ENCODE measurements at regions not wholly inside any gene's neighbourhood (a gene's known extent, or its start where the extent isn't known, plus 50 kb on each side); places are given as distances from the start of the nearest gene placed in this dataset.

DNA sequence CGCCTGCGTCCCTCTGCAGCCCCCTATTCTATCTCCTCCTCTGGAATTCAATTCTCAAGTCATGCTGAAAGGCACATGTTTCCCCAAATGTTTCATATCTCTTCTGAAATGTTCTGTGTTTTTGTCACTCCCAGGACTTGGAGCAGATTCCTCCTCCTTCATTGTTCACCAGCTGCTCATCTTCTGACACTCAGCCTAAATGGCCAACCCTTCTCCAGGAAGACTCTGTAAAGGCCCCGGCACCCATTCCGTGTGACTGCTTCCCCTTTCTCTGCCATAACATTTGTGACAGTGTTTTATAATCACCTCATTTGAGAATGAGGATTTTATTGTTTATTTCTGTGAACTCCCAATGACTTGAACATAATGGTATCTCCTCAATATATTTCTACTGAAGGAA, 170.8 kb upstream of the ADAMTS16 start:
- no peak overlapping the region for H3K4me2 ChIP-seq (ENCODE audit: low read length)
- H3K4me1 ChIP-seq (ENCODE audit: insufficient read depth, low read length, poor library complexity, severe bottlenecking) = no peaks in the 10 kb centered on the region
- H3K9me2 ChIP-seq (ENCODE audit: insufficient read depth, low read length) = no peaks in the 10 kb centered on the region
- no peaks in the 10 kb centered on the region for H3K9me3 ChIP-seq (ENCODE audit: low read length)
- no peak for DNase-seq (ENCODE audit: low spot score)
- H3K36me3 ChIP-seq (ENCODE audit: insufficient read depth, low read length) = no peaks in the 10 kb centered on the region
- ChIA-PET POLR2A (no interaction called here), CTCF (ENCODE audit: unreplicated experiment) (no interaction called here)
- H4K20me1 ChIP-seq (ENCODE audit: insufficient read depth, low read length) = no peaks in the 10 kb centered on the region
- TF ChIP-seq, protein P1, sequence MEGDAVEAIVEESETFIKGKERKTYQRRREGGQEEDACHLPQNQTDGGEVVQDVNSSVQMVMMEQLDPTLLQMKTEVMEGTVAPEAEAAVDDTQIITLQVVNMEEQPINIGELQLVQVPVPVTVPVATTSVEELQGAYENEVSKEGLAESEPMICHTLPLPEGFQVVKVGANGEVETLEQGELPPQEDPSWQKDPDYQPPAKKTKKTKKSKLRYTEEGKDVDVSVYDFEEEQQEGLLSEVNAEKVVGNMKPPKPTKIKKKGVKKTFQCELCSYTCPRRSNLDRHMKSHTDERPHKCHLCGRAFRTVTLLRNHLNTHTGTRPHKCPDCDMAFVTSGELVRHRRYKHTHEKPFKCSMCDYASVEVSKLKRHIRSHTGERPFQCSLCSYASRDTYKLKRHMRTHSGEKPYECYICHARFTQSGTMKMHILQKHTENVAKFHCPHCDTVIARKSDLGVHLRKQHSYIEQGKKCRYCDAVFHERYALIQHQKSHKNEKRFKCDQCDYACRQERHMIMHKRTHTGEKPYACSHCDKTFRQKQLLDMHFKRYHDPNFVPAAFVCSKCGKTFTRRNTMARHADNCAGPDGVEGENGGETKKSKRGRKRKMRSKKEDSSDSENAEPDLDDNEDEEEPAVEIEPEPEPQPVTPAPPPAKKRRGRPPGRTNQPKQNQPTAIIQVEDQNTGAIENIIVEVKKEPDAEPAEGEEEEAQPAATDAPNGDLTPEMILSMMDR (conservative IDR thresholded peaks at IDR 0.05; ENCODE audit: low read length) = no peak
- no peak for TF ChIP-seq EZH2phosphoT487 (IDR thresholded peaks at IDR 0.05; ENCODE audit: borderline replicate concordance, low read depth, low read length)
- no TSS peak for BruUV-seq (replicated peaks)
- H3K79me2 ChIP-seq (ENCODE audit: insufficient read depth, low read depth, low read length) = no peaks in the 10 kb centered on the region
- H2AFZ ChIP-seq (ENCODE audit: low read length) = no peak overlapping the region
- H3K4me3 ChIP-seq (ENCODE audit: low read depth, low read length, poor library complexity, severe bottlenecking) = no peak overlapping the region
- H3K27ac ChIP-seq (ENCODE audit: low read depth, low read length, poor library complexity, severe bottlenecking) = no peak overlapping the region
- intact Hi-C loops (cut with micrococcal nuclease; ENCODE audit: unreplicated experiment) = no loop called here

DNA sequence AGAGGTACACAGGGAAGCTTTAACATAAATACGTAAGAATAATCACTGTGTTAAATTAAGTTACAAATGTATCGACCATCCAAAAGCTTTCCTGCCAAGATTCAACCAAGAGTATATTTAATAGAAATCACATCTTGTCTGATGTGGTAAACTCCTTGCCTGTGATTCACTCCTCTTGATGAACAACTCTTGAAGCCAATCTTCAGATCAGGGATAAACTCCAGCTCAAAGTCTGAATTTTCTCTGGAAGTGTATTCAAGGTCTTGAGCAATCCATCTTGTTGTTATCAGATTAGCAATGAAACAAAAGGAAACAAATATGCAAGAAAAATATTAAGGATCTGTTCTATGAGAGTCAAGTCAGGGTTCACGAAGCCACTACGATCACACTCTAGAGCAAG, 170.0 kb upstream of the ADAMTS16 start:
- no TSS peak for BruUV-seq (replicated peaks)
- no peak for DNase-seq (ENCODE audit: low spot score)
- no peaks in the 10 kb centered on the region for H3K36me3 ChIP-seq (ENCODE audit: insufficient read depth, low read length)
- H3K27ac ChIP-seq (ENCODE audit: low read depth, low read length, poor library complexity, severe bottlenecking) = no peak overlapping the region
- no peaks in the 10 kb centered on the region for H3K4me1 ChIP-seq (ENCODE audit: insufficient read depth, low read length, poor library complexity, severe bottlenecking)
- no peaks in the 10 kb centered on the region for H4K20me1 ChIP-seq (ENCODE audit: insufficient read depth, low read length)
- CTCF ChIA-PET (ENCODE audit: unreplicated experiment) = no interaction called here
- no peak overlapping the region for H3K4me2 ChIP-seq (ENCODE audit: low read length)
- H3K9me3 ChIP-seq (ENCODE audit: low read length) = no peaks in the 10 kb centered on the region
- TF ChIP-seq, protein P1 (conservative IDR thresholded peaks at IDR 0.05; ENCODE audit: low read length) = no peak
- no peak for TF ChIP-seq EZH2phosphoT487 (IDR thresholded peaks at IDR 0.05; ENCODE audit: borderline replicate concordance, low read depth, low read length)
- no peak overlapping the region for H3K4me3 ChIP-seq (ENCODE audit: low read depth, low read length, poor library complexity, severe bottlenecking)
- H3K9me2 ChIP-seq (ENCODE audit: insufficient read depth, low read length) = no peaks in the 10 kb centered on the region
- POLR2A ChIA-PET = no interaction called here
- intact Hi-C loops (cut with micrococcal nuclease; ENCODE audit: unreplicated experiment) = no loop called here
- no peak overlapping the region for H2AFZ ChIP-seq (ENCODE audit: low read length)
- H3K79me2 ChIP-seq (ENCODE audit: insufficient read depth, low read depth, low read length) = no peaks in the 10 kb centered on the region

DNA sequence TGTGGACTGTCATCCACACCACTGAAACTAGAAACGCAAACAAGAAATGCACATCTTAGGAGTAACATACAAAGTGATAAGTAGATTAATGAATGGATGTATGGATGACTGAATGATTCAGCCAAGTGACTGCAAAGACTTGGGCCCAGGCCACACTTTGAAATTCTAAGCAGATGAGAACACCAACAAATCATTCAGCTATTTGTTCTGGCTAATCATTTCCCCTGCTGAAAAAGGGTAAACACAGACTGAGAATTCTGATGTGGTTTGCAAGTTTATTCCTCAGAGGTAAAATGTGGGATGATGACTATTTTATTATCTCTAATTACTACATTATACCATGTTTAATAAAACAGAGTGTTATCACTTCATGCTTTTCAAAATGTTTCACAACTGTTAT, 163.2 kb upstream of the ADAMTS16 start:
- Histone ChIP-seq H2AFZ (ENCODE audit: low read length) (no peak overlapping the region), H3K4me1 (ENCODE audit: insufficient read depth, low read length, poor library complexity, severe bottlenecking) (no peaks in the 10 kb centered on the region), H3K9me2 (ENCODE audit: insufficient read depth, low read length) (no peaks in the 10 kb centered on the region), H4K20me1 (ENCODE audit: insufficient read depth, low read length) (no peaks in the 10 kb centered on the region), H3K79me2 (ENCODE audit: insufficient read depth, low read depth, low read length) (no peaks in the 10 kb centered on the region), H3K27ac (ENCODE audit: low read depth, low read length, poor library complexity, severe bottlenecking) (no peak overlapping the region), H3K36me3 (ENCODE audit: insufficient read depth, low read length) (no peaks in the 10 kb centered on the region), H3K4me3 (ENCODE audit: low read depth, low read length, poor library complexity, severe bottlenecking) (no peak overlapping the region), H3K9me3 (ENCODE audit: low read length) (no peaks in the 10 kb centered on the region), H3K4me2 (ENCODE audit: low read length) (no peak overlapping the region)
- intact Hi-C loops (cut with micrococcal nuclease; ENCODE audit: unreplicated experiment) = no loop called here
- TF ChIP-seq EZH2phosphoT487 (IDR thresholded peaks at IDR 0.05; ENCODE audit: borderline replicate concordance, low read depth, low read length) = no peak
- TF ChIP-seq, protein P1 (conservative IDR thresholded peaks at IDR 0.05; ENCODE audit: low read length) = no peak
- CTCF ChIA-PET (ENCODE audit: unreplicated experiment) = no interaction called here
- no TSS peak for BruUV-seq (replicated peaks)
- no peak for DNase-seq (ENCODE audit: low spot score)
- POLR2A ChIA-PET = interaction anchor here (0.9 to 1.2 kb wide), 2 partner anchors 10 to 12 kb away, joined by 3 read pairs; no protein-coding TSS in a partner anchor

Measured in OCI-LY7 (cell line).